ENCODE measurements at regions not wholly inside any gene's neighbourhood (a gene's known extent, or its start where the extent isn't known, plus 50 kb on each side); places are given as distances from the start of the nearest gene placed in this dataset.

DNA sequence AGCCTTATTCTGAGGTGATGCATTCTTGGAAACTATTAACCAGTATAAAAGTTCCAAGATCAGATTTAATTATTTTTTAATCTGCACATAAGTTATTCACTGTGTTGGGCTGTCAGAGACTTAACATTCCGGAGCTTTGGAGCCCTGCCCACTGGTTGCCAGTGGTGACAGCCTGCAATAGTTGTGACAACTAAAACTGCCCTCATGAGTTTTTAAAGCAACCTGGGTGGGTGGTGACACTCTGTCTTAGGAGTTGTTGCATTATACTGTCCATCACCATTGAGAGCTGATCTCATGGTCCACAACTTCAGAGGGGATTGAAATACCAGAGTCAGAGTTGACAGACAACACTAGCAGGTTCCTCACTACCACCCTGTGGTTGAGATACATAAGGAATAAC lies 653.9 kb upstream of the USP24 start:
- no peaks in the 10 kb centered on the region for H4K20me1 ChIP-seq (ENCODE audit: control insufficient read depth, insufficient read depth, insufficient read length)
- no peaks in the 10 kb centered on the region for H3K79me1 ChIP-seq (ENCODE audit: insufficient read depth, low read depth, low read length, poor library complexity, severe bottlenecking)
- no peaks in the 10 kb centered on the region; a peak in 1 of 5 replicates for H3K9me3 Mint-ChIP-seq
- no peak overlapping the region for H4K91ac ChIP-seq (ENCODE audit: insufficient read length, low read depth, low read length)
- no peak overlapping the region for H3K4me2 ChIP-seq (ENCODE audit: insufficient read depth, insufficient read length, low read length)
- H3K27ac Mint-ChIP-seq = no peak overlapping the region; a peak in 1 of 7 replicates
- H3K23ac ChIP-seq (ENCODE audit: insufficient read length, low read depth, low read length) = no peak overlapping the region
- H3K18ac ChIP-seq (ENCODE audit: insufficient read length, low read depth, low read length) = no peak overlapping the region
- no peaks in the 10 kb centered on the region for H3K4me1 ChIP-seq (ENCODE audit: insufficient read depth, low read length)
- no peaks in the 10 kb centered on the region for H3K79me2 ChIP-seq (ENCODE audit: insufficient read depth, low read length)
- H3K56ac ChIP-seq (ENCODE audit: insufficient read length, low read depth, low read length) = no peak overlapping the region
- H2BK120ac ChIP-seq (ENCODE audit: low read depth, low read length, poor library complexity, severe bottlenecking) = no peak overlapping the region
- no peak overlapping the region for H2AK5ac ChIP-seq (ENCODE audit: insufficient read length, low read length)
- H3K4me1 Mint-ChIP-seq = peaks cover 2 to 10% of the 10 kb centered on the region in 2 experiments; a peak in 3 of 4 replicates
- TF ChIP-seq CTCF (conservative IDR thresholded peaks at IDR 0.05) = no peak
- H2BK15ac ChIP-seq (ENCODE audit: low read depth, low read length) = no peak overlapping the region
- peaks cover 4% of the 10 kb centered on the region; the same call in 1 of the 2 replicates for H3K27me3 Mint-ChIP-seq (ENCODE audit: low read depth)
- no peak overlapping the region for H2BK5ac ChIP-seq (ENCODE audit: insufficient read length, low read length)
- H3K4ac ChIP-seq (ENCODE audit: low read depth, low read length) = no peak overlapping the region
- H4K5ac ChIP-seq (ENCODE audit: insufficient read length, low read depth, low read length) = no peak overlapping the region
- H3K23me2 ChIP-seq (ENCODE audit: insufficient read length, low read depth, low read length, poor library complexity, severe bottlenecking) = no peaks in the 10 kb centered on the region
- H2BK12ac ChIP-seq (ENCODE audit: insufficient read length, low read depth, low read length) = no peak overlapping the region
- no peak overlapping the region for H3K4me3 Mint-ChIP-seq
- no peak overlapping the region for H2BK20ac ChIP-seq (ENCODE audit: low read depth, low read length, poor library complexity, severe bottlenecking)
- H4K8ac ChIP-seq (replicated peaks; ENCODE audit: insufficient read length, low read depth, low read length) = no peak overlapping the region
- no peaks in the 10 kb centered on the region for H3K36me3 Mint-ChIP-seq (ENCODE audit: insufficient read depth in 1 of 3, low read depth in 3 of 3)
- no peak for DNase-seq
- no peak overlapping the region for H2AFZ ChIP-seq (ENCODE audit: low read length)
- no peak overlapping the region for H3K14ac ChIP-seq (ENCODE audit: insufficient read depth, low read length)
- no peaks in the 10 kb centered on the region for H3K9me3 ChIP-seq (ENCODE audit: control insufficient read depth, low read depth, low read length)
- no peak overlapping the region for H3T11ph ChIP-seq (ENCODE audit: low read length)
- no peak overlapping the region for H3K27ac ChIP-seq (ENCODE audit: insufficient read length, low read depth, low read length)
- no peak overlapping the region for H3K9ac ChIP-seq (ENCODE audit: extremely low read depth, insufficient read length, low read length)
- no peaks in the 10 kb centered on the region for H3K27me3 ChIP-seq (ENCODE audit: insufficient read depth, low read length)
- no CpG with 5 or more reads among the region's 1 CpG for WGBS (ENCODE audit: extremely low coverage, insufficient read length, low lambda C conversion rate)

Measured in H9 (cell line).